Suppressor macrophage (primary cell): ENCODE measurements at regions not wholly inside any gene's neighbourhood (a gene's known extent, or its start where the extent isn't known, plus 50 kb on each side); places are given as distances from the start of the nearest gene placed in this dataset.
A peak's percentile ranks its signal among the peaks of the same experiment; 100 is the strongest.

Experiments used
- DNase-seq, 4 experiments: peaks; one replicate each; pipeline ENCODE4 v3.0.0-alpha.2; 2020 to 2022

DNA sequence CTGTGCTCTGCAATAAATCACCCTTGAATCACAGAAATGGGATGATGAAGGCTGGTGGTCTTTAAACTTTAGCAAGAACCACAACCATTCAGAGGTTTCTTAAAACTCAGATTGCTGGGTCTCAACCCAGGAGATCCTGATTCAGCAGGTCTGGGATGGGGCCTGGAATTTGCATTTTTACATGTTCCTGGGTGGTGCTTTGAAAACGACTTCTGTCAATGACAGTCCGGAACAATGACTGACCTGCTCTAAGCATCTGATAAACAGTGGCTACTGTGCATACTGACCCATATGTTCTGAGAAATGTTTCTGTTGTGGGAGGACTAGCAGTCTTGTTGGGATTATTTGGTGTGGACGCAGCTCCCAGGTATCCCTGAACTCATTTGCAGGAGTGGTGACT, 92.7 kb downstream of the GADD45G start:
- no peak for DNase-seq

DNA sequence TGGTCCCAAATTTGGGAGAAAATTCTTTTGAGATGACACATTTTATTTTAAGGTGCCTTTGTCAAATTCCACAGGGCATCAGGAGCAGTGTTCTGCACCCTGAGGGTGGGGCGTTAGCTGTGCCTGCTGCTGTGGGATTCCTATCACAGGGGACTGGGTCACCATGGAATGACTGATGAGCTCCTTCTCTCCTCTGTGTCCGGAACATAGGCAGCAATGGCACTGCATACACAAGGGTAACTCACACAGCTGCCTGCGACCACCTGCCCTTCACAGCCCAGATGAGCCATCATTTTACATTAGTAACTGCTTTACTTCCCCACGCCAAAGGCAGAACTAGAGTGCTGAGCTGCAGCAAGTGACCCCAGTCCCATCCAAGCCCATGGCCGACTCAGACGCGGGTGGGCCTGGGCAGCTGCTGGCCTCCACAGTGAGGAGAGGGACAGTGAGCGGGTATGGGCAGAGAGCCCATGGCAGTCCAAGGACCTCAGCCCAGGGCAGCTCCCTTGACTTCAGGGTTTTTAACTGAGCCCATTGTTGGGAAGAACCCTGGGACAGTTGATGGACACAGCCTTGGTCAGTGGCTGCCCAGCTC, 93.7 kb downstream of the GADD45G start:
- no peak for DNase-seq

DNA sequence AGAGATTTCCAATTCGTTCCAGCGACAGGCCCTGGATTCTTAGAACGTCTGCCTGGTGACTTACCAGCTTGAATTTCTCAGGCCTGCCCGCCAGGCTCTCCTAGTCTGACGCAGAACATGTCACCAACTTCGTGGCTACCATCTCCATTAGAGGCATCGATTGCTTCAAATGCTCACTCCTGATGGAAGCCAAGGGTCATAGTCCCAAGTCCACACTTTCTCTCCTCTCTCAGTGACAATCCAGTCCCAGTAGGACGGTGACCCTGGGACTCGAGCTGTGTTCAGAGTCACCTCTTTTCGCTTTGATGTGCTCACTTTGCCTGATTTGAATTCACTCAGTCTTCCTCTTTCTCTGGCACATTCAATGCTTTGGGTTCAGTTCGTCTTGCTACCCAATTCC, 94.8 kb downstream of the GADD45G start:
- no peak for DNase-seq

DNA sequence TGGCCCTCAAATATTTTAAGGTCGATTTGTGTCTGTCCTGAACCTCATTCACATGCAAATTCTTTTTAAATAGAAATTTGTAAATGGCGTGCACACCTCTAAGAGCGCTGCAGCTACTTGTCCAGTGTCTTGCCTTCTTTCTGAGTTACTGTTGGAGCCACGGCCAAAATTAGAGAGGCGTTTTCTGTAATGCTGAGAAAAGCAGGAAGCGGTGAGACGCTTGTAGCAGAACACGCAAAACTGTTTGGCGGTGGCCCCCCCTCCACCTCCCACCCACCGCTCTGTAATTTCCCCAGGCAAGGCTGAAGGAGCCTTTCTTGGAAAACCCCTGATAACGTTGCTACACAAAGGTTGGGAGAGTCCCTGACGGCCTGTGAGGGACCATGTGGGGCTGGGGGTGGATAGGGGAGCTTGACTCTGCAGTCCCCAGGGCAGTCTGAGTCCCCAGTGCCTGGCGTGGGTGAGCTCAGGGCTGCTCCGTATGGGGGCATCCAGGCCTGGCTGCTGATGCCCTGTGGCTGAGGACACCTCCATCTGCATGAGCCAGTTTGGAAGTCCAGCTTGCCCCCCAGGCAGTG, 96.5 kb downstream of the GADD45G start:
- peak; percentile 84 to 92 (median 88) for DNase-seq

DNA sequence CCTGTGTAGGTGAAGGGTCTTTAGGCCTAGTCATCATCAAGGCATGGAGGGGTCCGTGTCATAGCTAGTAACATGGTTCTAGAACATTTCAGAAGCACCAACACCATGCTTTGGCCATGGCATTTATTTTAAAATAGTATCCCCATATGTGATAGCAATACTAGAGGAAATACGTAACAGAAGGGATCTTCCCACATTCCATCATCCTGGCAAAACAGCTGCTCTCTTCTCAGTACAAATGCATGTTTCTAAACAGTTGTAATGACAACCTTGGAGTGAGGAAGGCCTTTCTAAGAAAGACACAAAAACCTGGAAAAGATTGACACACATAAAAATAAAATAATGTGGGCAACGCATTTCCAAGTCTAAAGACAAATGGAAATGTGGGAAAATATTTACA, 97.6 kb downstream of the GADD45G start:
- no peak for DNase-seq

DNA sequence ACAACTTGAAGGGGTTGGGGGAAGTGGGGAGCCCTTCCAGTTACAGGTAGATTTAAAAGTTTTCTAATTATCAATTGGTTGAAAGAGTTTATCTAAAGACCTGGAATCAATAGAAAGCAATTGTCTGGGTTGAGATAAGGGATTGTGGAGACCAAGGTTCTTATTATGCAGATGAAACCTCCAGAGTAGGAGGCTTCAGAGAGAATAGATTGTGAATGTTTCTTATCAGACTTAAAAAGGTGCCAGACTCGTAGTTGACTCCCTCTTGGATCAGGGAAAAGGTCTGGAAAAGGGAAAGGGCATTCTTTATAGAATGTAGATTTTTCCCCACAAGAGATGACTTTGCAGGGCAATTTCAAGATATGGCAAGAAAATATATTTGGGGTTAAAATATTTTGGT, 100.8 kb downstream of the GADD45G start:
- DNase-seq, result no peak

DNA sequence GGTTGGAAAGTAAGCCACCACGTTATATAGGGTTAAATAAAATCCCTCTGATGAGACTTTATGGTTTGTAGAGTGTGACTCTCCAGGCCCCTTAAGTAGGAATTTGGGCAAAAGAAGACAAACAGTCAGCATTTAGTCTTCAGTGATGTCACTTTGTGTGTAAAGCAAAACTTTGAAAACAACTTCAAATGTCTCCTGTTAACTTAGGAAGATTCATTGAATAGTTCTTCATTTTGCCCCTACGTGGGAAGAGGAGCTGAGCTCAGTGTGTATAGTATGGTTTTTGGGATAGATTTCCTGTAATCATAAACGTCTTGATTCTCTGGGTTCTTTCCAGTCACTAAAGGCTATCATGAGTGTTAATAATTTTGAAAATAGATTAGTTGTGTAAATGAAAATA, 101.3 kb downstream of the GADD45G start:
- peak in 3 of 4 experiments; percentile 35 to 67 (median 52) for DNase-seq

DNA sequence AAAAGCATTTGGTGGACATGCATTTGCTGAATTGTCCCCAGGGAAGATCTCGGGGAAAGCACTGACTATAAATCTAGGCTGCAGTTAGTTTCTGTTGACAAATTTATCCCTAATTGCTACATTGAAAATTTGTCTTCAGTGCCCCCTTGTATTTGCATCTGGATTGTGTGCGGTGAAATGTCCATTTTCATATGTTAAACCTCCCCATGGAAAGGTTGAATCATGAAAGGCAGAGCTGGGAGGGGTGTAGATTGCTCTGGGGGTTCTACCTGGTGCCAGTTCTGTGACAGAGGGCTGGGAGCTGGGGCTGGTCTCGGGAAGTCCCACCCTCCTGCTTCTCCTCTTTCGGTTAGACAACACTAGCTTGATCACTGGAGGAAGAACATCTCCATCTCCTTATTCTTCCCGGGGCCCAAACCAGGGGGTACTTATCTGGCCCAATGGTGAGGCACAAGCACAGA, 101.9 kb downstream of the GADD45G start:
- no peak for DNase-seq

DNA sequence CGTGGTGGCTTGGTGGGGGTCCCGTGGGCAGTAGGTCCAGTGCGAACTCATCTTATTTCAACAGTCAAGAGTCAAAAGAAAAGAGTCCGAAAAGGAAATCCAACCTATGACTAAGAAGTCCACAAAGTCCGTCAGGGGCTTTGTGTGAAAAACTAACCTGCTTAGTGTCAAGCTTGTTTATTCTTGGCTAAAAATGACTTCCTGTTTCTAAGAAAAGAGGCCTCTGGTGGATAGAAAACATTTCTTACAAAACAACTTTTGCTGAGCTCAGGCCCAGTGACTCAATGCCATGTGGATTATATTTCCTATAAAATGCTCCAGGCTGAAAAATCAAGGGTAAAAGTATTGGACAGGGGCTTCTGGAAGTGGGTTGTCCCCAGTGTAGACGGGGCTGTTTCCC, 105.9 kb downstream of the GADD45G start:
- peak; percentile 77 to 94 (median 87) for DNase-seq

DNA sequence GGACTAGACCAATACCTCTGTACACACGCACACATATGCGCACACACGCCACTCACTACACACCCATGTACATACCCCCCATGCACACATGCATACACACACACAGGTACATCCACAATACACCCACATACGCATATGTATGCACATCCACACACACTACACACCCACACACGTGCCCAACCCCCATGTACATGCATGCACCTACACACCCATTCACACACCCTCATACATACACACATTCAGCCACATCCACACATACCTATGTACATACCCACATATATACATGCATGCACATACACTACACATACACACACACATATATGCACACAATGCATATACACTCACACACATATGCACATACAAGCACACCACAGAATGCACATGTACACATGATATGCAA, 107.1 kb downstream of the GADD45G start:
- no peak for DNase-seq

DNA sequence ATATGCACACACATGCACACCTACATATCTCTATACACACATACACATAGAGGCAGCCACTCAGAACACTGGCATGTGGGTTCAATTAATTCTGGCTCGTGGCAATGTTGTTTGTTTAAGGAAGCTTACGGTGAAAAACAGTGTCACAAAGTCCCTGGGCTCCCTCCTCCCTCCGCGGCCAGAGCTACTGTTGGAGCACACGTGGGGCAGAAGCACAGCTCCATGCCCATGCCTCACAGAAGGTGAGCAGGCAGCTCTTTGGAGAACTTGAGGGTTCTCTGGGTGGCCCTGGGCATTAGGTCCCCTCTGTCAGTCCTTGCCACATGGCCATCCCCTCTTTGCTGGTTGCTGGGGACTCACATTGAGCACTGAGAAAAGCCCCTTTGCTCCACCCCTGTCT, 107.5 kb downstream of the GADD45G start:
- no peak for DNase-seq

DNA sequence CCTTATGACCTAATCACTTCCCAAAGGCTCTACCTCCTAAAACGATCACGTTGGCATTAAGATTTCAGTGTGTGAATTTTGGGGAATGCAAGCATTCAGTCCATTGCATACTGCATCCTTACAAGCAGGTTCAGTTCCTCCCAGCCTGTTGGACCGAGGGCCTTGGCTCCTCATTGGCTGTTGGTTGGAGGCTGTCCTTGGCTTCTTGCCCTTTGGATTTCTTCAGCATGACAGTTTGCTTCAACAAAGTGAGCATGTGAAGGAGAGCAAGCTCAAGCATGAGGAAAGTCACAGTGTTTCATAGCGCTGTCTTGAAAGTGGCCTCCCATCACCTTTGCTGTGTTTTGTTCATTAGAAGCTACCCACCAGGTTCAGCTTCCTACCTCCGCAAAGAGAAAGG, 109.5 kb downstream of the GADD45G start:
- peak; percentile 64 to 78 (median 70) for DNase-seq

DNA sequence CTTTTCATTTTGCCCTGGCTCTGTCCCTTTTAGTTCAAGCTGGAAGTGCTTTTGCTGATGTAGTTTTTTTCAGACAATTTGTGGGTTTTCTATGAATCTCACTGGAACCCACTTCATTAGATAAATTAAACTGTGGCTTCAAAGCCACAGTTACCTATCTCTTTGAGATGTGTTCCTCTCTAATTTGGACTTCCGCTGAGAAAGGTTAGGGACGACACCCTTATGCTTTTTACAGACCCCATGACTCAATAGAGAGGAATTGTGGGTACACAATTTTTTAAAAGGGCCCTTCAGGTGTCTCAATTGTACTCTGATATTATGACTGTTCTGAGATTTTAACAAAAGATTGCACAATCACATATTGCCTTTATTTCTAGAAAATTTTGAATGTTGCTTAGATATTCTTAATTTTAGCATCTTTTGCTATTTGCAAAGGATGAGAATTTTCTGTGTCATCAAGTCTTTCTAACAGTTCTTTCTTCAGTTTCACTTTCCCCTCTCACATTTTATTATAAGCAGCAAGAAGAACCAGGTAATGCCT, 110.6 kb downstream of the GADD45G start:
- no peak for DNase-seq

DNA sequence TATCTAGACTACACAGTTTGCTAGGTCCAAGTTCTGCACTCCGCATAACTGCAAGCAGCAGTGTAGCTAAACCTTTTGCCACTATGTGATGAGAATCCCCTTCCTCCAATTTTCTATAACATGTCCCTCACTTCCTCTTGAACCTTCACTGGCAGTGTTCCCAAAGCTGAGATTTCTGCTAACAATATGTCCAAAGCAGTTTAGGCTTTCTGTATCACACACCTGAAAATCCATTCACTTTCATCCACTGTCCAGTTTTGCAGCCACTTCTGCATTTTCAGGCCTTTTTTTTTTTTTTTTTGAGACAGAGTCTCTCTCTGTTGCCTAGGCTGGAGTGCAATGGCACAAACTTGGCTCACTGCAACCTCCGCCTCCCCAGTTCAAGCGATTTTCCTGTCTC, 111.1 kb downstream of the GADD45G start:
- DNase-seq, result peak in 1 of 4 experiments; percentile 54

DNA sequence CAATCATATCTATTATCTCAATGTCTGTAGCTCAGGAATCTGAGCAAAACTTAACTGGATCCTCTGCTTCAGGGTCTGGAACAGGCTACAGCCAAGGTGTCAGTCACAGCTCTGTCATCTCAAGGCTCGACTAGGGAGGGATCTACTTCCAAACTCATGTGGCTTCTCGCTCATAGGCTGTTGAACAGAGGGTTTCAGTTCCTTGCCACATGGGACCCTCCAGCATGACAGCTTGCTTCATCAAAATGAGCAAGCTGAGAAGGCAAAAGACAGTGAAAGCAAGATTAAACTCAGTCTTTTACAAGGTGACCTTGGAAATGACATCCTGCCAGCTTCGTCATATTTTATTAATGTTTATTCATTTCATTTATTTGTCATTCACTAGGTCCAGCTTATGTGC, 111.7 kb downstream of the GADD45G start:
- DNase-seq, result peak in 1 of 4 experiments; percentile 53

DNA sequence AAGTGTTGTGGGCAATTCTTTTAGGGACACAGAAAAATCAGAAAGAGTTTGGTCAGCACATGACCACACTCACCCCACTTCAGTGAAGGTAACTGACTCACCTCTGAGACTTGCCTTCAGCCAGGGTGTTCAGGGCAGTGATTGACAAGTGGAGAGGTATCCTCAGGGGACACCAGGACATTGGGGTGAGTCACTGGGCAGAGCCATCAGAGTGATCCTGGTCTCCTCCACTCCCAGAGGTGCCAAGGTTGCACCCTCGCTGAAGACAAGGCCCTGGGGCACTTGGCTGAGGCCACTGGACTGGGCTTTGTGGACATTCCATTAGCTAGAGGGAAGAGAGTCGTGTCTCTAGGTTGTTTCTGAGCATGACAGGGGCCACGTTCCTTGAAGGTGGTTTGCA, 113.4 kb downstream of the GADD45G start:
- no peak for DNase-seq

DNA sequence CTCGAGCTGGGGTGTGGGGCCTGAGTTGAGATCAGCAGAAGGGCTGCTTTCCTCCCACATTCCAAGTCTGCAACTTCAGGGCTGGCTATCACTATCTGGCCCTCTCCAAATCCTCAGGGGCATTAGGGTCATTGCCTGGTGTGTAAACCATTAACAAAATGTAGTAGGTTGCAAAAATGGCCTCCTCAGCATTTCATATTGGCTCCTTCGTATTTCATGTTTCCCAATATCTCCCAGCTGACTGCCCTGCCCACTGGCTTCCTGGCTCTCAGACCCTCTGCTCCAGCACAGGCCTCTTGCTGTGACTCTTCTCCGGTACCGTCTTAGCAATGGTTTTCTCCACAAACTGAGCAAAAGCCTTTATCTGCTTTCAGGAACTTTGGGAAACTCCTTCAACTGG, 113.8 kb downstream of the GADD45G start:
- DNase-seq, result peak; percentile 53 to 73 (median 65)

DNA sequence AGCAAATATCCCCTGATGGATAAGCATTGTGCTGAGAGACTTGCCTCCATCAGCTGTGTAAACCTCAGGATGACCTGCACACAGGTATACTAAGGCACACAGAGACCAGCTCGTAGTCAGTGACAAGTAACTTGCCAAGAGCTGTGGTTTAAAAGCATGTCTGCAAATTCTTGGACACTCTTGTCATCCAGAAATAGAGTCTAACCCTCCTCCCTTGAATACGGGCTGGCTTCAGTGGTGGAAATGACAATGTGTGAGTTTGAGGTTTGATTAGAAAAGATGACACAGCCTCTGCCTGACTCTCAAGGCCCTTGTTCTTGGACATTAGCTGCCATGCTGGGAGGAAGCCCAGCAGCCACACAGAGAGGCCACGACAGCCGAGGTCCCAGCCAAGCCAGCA, 114.4 kb downstream of the GADD45G start:
- DNase-seq, result no peak

DNA sequence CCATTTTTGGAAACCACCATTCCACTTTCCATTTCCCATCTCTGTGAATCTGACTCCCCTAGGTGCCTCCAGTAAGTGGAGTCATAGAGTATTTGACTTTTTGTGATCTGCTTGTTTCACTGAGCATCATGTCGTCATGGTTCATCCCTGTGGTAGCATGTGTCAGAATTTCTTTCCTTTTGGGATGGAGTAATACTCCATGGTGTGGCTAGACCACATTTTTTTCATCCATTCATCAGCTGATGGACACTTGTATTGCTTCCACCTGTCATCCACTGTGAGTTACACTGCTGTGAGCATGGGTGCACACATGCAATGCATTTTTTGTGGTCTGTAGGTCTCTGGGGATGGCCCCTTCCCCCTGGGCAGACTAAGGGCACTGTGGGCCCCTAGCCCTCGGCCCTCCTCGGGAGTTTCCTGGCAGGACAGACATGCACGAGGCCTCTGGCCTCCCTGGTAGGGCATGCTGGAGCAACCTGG, 115.9 kb downstream of the GADD45G start:
- DNase-seq, result no peak

DNA sequence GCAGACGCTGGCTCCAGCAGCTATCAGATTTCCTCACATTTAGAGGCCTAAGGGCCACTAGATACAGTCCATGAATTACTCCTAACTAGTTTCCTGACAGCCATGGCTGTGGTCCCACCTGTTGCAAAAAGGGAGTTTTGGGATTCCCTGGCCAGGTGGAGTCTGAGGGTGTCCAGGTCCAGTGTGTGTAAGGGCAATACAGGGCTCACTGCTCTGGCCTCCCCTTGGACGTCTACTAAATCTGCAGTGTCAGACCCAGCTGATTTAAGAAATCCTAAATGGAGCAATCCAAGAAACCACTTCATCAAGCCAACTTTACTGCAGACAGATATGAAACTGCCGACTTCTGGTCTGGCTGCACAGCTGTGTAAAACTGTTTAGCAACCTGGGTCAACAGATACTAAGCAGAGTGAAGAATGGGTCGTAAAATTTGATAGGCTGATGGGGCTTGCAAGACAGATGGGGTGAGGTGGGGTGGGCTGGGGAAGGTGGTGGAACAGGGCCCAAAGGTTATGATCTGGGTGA, 116.4 kb downstream of the GADD45G start:
- peak; percentile 33 to 78 (median 68) for DNase-seq

DNA sequence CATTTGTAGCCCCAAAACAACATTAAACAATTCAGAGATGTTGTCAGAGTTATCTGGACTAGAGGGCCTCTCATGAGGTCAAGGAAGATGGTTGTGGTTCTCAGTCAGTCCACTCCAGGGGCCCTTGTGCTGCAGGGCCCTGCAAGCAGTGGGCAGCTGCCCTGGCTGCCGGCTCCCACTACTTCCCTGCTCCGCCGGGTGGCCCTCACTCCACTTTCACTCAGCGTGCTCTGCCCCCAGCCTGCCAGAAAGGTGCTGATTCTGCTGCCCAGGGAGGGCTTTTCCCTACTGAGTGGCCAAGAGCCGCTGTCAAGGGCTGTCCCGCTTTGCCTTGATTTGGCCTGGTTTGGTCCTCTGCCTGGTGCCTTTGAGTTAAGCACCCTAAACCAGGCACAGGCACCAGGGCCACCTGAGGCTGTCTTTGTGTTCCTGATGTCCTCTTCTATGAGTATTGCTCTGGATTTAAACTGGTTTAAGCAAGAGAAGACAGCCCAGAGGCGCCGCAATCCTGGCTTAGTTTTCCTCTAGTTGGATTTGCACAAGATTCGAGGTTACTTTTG, 117.2 kb downstream of the GADD45G start:
- peak in 2 of 4 experiments; percentile 21 to 46 for DNase-seq

DNA sequence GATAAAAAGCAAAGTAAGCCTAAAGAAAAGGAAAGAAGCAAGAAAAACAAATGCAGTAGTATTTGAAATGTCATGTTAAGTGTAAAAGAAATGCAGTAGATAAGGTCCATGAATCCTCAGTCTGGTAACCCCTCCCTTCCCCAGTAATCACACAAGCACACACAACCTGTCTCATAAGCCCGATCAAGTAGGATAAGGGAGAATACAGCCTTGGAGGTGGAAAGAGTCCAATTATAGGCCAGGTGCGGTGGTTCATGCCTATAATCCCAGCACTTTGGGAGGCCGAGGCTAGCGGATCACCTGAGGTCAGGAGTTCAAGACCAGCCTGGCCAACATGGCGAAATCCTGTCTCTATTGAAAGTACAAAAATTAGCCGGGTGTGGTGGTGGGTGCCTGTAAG, 117.9 kb downstream of the GADD45G start:
- DNase-seq, result no peak

DNA sequence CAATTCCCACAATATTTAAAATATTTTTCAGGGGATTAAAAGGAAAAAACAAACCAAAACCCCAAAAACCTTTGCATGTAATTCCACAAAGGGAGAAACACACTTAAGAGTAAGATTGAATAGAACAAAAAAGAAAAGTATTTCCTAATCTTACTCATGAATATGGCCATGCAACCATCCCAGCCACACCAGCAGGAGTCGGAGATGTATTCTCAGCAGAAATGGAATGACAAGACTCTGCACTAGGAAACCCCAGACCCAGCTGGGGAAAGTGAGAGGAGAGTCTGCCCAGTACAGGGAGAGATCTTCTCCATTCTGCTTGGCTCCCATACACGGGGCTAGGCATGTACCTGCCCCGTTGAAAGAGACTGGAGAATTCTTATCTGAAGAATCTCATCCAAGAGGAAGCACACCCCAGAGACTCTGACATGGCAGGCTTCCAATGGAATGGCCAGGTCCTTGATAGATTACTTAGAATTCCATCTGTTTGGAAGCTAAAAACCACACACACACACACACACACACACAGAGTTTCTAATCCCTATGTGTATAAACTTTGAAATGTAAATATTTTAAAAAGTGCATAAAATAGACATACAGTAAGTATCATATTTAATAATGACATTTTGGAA, 118.8 kb downstream of the GADD45G start:
- no peak for DNase-seq
